GM23338 (cell line): ENCODE measurements at regions not wholly inside any gene's neighbourhood (a gene's known extent, or its start where the extent isn't known, plus 50 kb on each side); places are given as distances from the start of the nearest gene placed in this dataset.

Source experiments
- ATAC-seq: fragments of 200-7000 bp; cut with Tn5 transposase; 3 replicates; pipeline ENCODE4 v1.9.1; 2020
- DNase-seq: peaks from one replicate; pipeline ENCODE4 v3.0.0-alpha.2; 2015; ENCODE audit warnings: low spot score
- H2AFZ ChIP-seq: fragments of 200-600 bp; sonication (generic); 2 replicates; pipeline ENCODE4 v1.8.0; 2016; ENCODE audit warnings: antibody characterized with exemption, mild to moderate bottlenecking, moderate library complexity
- H3F3A ChIP-seq: fragments of 200-600 bp; sonication (generic); replicated peaks from 2 replicates; pipeline ENCODE4 v1.8.0; 2017; ENCODE audit warnings: antibody characterized with exemption, mixed run types, low read depth
- H3K27ac ChIP-seq: fragments of 200-600 bp; sonication (generic); 2 replicates; pipeline ENCODE4 v1.6.1; 2016; ENCODE audit warnings: low read depth
- H3K27me3 ChIP-seq: fragments of 200-600 bp; sonication (generic); 2 replicates; pipeline ENCODE4 v1.8.0; 2016; ENCODE audit warnings: mild to moderate bottlenecking, mixed run types, moderate library complexity; ENCODE audit not compliant: insufficient read depth
- H3K36me3 ChIP-seq: fragments of 200-600 bp; sonication (generic); 2 replicates; pipeline ENCODE4 v1.8.0; 2016; ENCODE audit warnings: mild to moderate bottlenecking; ENCODE audit not compliant: insufficient read depth
- H3K4me1 ChIP-seq: fragments of 200-600 bp; sonication (generic); 2 replicates; pipeline ENCODE4 v1.8.0; 2016; ENCODE audit warnings: mild to moderate bottlenecking, moderate library complexity; ENCODE audit not compliant: insufficient read depth
- H3K4me2 ChIP-seq: fragments of 200-600 bp; sonication (generic); 2 replicates; pipeline ENCODE4 v1.7.1; 2017; ENCODE audit warnings: mixed run types
- H3K4me3 ChIP-seq: fragments of 200-600 bp; sonication (generic); 2 replicates; pipeline ENCODE4 v1.6.1; 2016; ENCODE audit warnings: mixed run types
- H3K79me2 ChIP-seq: fragments of 200-600 bp; sonication (generic); replicated peaks from 2 replicates; pipeline ENCODE4 v1.8.0; 2017; ENCODE audit warnings: mild to moderate bottlenecking; ENCODE audit not compliant: insufficient read depth
- H3K9me2 ChIP-seq: fragments of 200-600 bp; sonication (generic); 2 replicates; pipeline ENCODE4 v1.8.0; 2017; ENCODE audit not compliant: insufficient read depth
- H4K20me1 ChIP-seq: fragments of 200-600 bp; sonication (generic); replicated peaks from 2 replicates; pipeline ENCODE4 v1.8.0; 2017; ENCODE audit warnings: mild to moderate bottlenecking; ENCODE audit not compliant: insufficient read depth
- H3K27ac Mint-ChIP-seq: 2 replicates; pipeline ENCODE4 v1.8.0; 2020; ENCODE audit warnings: inconsistent platforms, mild to moderate bottlenecking, moderate library complexity, mixed read lengths
- H3K27me3 Mint-ChIP-seq: 3 replicates; pipeline ENCODE4 v1.8.0; 2022; ENCODE audit warnings: low read depth, mild to moderate bottlenecking, moderate library complexity, mixed read lengths, inconsistent platforms; ENCODE audit not compliant: insufficient read depth, poor library complexity
- H3K36me3 Mint-ChIP-seq: 3 replicates; pipeline ENCODE4 v1.8.0; 2021; ENCODE audit warnings: low read depth, mild to moderate bottlenecking, inconsistent platforms, moderate library complexity, mixed read lengths
- H3K4me1 Mint-ChIP-seq: 3 replicates; pipeline ENCODE4 v1.8.0; 2020; ENCODE audit warnings: mild to moderate bottlenecking, inconsistent platforms, mixed read lengths
- H3K4me3 Mint-ChIP-seq: 3 replicates; pipeline ENCODE4 v1.8.0; 2021; ENCODE audit warnings: moderate library complexity, mild to moderate bottlenecking, inconsistent platforms, mixed read lengths
- H3K9me3 Mint-ChIP-seq: 3 replicates; pipeline ENCODE4 v1.8.0; 2020; ENCODE audit warnings: moderate library complexity, mild to moderate bottlenecking, inconsistent platforms, mixed read lengths
- EZH2 ChIP-seq: fragments of 200-600 bp; sonication (generic); IDR thresholded peaks from one replicate; pipeline ENCODE4 v1.8.0; 2017; ENCODE audit warnings: antibody characterized with exemption, mild to moderate bottlenecking, low read depth; ENCODE audit not compliant: unreplicated experiment
- JUNB ChIP-seq: IDR thresholded peaks from one replicate; pipeline ENCODE4 v1.6.1; 2016; ENCODE audit warnings: antibody characterized with exemption; ENCODE audit not compliant: unreplicated experiment
- NANOG ChIP-seq: IDR thresholded peaks from 2 replicates; pipeline ENCODE4 v1.6.1; 2016; ENCODE audit warnings: antibody characterized with exemption, borderline replicate concordance
- POLR2AphosphoS5 ChIP-seq: IDR thresholded peaks from 2 replicates; pipeline ENCODE4 v1.6.1; 2016; ENCODE audit warnings: antibody characterized with exemption, low read depth
- STAT1 ChIP-seq: IDR thresholded peaks from one replicate; pipeline ENCODE4 v1.6.1; 2016; ENCODE audit warnings: antibody characterized with exemption; ENCODE audit not compliant: unreplicated experiment
- ZNF331 ChIP-seq: fragments of 250-450 bp; sonication (Bioruptor Pico); IDR thresholded peaks from 2 replicates; pipeline ENCODE4 v1.5.0; 2020; ENCODE audit warnings: low read depth, mild to moderate bottlenecking, moderate library complexity
- TF ChIP-seq, protein P1 (sequence below): IDR thresholded peaks from 2 replicates; pipeline ENCODE4 v1.6.1; 2016; ENCODE audit warnings: antibody characterized with exemption
- TF ChIP-seq, protein P2 (sequence below): IDR thresholded peaks from one replicate; pipeline ENCODE4 v1.6.1; 2018; ENCODE audit warnings: antibody characterized with exemption; ENCODE audit not compliant: unreplicated experiment
- TF ChIP-seq, protein P3 (sequence below): fragments of 250-450 bp; sonication (Bioruptor Pico); IDR thresholded peaks from 2 replicates; pipeline ENCODE4 v1.5.0; 2020; ENCODE audit warnings: mild to moderate bottlenecking, moderate library complexity

DNA sequence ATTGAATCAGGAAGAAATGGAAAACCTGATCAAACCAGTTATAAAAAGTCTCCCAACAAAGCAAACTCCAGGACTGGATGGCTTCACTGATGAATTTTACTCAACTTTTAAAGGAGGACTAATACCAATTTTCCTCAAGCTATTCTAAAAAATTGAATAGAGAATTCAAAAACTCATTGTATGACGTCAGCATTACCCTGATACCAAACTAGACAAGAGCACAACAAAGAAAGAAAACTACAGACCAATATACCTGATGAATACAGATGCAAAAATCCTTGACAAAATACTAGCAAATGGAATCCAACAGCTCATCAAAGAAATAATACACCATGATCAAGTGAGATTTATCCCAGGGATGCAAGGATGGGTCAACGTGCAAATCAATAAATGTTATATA, 172.9 kb downstream of the FNDC1 start (continued):
- TF ChIP-seq, protein P1, sequence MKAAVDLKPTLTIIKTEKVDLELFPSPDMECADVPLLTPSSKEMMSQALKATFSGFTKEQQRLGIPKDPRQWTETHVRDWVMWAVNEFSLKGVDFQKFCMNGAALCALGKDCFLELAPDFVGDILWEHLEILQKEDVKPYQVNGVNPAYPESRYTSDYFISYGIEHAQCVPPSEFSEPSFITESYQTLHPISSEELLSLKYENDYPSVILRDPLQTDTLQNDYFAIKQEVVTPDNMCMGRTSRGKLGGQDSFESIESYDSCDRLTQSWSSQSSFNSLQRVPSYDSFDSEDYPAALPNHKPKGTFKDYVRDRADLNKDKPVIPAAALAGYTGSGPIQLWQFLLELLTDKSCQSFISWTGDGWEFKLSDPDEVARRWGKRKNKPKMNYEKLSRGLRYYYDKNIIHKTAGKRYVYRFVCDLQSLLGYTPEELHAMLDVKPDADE = no peak
- TF ChIP-seq JUNB (no peak), NANOG (no peak), STAT1 (no peak), ZNF331 (CRISPR knock-in tag) (no peak)

DNA sequence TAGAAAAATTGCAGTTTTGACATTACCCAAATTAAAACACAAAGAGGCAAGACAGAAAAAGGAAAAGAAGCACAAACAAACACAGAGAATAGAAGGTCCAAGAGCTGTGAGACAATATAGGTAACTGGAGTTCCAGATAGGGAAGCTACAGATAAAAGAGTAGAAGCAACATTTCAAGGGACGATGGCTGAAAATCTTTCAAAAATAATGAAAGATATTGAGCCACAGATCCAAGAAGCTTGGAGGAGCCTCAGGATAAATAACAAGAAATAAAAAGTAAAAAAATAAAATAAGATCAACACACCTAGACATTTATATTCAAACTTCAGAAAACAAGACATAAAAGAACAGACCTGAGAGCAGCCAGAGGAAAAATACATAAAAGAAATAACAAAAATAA, 164.9 kb downstream of the FNDC1 start:
- no peak overlapping the region for H3K27ac Mint-ChIP-seq
- H3K4me3 Mint-ChIP-seq = no peak overlapping the region
- no peak overlapping the region for H3K4me3 ChIP-seq
- peaks cover 21% of the 10 kb centered on the region for H3K9me3 Mint-ChIP-seq
- H3K4me2 ChIP-seq = no peak overlapping the region
- H3K36me3 ChIP-seq = no peaks in the 10 kb centered on the region; the same call in 1 of the 2 replicates
- H3K9me2 ChIP-seq = no peaks in the 10 kb centered on the region
- peaks cover 3% of the 10 kb centered on the region for H3K27me3 Mint-ChIP-seq
- no peaks in the 10 kb centered on the region for H4K20me1 ChIP-seq
- TF ChIP-seq, protein P1 = no peak
- TF ChIP-seq, protein P2, sequence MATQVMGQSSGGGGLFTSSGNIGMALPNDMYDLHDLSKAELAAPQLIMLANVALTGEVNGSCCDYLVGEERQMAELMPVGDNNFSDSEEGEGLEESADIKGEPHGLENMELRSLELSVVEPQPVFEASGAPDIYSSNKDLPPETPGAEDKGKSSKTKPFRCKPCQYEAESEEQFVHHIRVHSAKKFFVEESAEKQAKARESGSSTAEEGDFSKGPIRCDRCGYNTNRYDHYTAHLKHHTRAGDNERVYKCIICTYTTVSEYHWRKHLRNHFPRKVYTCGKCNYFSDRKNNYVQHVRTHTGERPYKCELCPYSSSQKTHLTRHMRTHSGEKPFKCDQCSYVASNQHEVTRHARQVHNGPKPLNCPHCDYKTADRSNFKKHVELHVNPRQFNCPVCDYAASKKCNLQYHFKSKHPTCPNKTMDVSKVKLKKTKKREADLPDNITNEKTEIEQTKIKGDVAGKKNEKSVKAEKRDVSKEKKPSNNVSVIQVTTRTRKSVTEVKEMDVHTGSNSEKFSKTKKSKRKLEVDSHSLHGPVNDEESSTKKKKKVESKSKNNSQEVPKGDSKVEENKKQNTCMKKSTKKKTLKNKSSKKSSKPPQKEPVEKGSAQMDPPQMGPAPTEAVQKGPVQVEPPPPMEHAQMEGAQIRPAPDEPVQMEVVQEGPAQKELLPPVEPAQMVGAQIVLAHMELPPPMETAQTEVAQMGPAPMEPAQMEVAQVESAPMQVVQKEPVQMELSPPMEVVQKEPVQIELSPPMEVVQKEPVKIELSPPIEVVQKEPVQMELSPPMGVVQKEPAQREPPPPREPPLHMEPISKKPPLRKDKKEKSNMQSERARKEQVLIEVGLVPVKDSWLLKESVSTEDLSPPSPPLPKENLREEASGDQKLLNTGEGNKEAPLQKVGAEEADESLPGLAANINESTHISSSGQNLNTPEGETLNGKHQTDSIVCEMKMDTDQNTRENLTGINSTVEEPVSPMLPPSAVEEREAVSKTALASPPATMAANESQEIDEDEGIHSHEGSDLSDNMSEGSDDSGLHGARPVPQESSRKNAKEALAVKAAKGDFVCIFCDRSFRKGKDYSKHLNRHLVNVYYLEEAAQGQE = no peak
- TF ChIP-seq EZH2 (no peak), POLR2AphosphoS5 (no peak)
- TF ChIP-seq, protein P3, sequence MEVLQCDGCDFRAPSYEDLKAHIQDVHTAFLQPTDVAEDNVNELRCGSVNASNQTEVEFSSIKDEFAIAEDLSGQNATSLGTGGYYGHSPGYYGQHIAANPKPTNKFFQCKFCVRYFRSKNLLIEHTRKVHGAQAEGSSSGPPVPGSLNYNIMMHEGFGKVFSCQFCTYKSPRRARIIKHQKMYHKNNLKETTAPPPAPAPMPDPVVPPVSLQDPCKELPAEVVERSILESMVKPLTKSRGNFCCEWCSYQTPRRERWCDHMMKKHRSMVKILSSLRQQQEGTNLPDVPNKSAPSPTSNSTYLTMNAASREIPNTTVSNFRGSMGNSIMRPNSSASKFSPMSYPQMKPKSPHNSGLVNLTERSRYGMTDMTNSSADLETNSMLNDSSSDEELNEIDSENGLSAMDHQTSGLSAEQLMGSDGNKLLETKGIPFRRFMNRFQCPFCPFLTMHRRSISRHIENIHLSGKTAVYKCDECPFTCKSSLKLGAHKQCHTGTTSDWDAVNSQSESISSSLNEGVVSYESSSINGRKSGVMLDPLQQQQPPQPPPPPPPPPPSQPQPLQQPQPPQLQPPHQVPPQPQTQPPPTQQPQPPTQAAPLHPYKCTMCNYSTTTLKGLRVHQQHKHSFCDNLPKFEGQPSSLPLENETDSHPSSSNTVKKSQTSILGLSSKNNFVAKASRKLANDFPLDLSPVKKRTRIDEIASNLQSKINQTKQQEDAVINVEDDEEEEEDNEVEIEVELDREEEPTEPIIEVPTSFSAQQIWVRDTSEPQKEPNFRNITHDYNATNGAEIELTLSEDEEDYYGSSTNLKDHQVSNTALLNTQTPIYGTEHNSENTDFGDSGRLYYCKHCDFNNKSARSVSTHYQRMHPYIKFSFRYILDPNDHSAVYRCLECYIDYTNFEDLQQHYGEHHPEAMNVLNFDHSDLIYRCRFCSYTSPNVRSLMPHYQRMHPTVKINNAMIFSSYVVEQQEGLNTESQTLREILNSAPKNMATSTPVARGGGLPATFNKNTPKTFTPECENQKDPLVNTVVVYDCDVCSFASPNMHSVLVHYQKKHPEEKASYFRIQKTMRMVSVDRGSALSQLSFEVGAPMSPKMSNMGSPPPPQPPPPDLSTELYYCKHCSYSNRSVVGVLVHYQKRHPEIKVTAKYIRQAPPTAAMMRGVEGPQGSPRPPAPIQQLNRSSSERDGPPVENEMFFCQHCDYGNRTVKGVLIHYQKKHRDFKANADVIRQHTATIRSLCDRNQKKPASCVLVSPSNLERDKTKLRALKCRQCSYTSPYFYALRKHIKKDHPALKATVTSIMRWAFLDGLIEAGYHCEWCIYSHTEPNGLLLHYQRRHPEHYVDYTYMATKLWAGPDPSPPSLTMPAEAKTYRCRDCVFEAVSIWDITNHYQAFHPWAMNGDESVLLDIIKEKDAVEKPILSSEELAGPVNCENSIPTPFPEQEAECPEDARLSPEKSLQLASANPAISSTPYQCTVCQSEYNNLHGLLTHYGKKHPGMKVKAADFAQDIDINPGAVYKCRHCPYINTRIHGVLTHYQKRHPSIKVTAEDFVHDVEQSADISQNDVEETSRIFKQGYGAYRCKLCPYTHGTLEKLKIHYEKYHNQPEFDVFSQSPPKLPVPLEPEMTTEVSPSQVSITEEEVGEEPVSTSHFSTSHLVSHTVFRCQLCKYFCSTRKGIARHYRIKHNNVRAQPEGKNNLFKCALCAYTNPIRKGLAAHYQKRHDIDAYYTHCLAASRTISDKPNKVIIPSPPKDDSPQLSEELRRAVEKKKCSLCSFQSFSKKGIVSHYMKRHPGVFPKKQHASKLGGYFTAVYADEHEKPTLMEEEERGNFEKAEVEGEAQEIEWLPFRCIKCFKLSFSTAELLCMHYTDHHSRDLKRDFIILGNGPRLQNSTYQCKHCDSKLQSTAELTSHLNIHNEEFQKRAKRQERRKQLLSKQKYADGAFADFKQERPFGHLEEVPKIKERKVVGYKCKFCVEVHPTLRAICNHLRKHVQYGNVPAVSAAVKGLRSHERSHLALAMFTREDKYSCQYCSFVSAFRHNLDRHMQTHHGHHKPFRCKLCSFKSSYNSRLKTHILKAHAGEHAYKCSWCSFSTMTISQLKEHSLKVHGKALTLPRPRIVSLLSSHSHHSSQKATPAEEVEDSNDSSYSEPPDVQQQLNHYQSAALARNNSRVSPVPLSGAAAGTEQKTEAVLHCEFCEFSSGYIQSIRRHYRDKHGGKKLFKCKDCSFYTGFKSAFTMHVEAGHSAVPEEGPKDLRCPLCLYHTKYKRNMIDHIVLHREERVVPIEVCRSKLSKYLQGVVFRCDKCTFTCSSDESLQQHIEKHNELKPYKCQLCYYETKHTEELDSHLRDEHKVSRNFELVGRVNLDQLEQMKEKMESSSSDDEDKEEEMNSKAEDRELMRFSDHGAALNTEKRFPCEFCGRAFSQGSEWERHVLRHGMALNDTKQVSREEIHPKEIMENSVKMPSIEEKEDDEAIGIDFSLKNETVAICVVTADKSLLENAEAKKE (CRISPR knock-in tag) = no peak
- no peaks in the 10 kb centered on the region for H3K4me1 ChIP-seq
- DNase-seq (no peak), ATAC-seq (no peak)
- no peaks in the 10 kb centered on the region for H3K79me2 ChIP-seq
- H3K27me3 ChIP-seq = no peaks in the 10 kb centered on the region
- H2AFZ ChIP-seq = no peak overlapping the region
- no peaks in the 10 kb centered on the region for H3K4me1 Mint-ChIP-seq
- no peak overlapping the region for H3K27ac ChIP-seq
- H3K36me3 Mint-ChIP-seq = peaks cover 3% of the 10 kb centered on the region
- H3F3A ChIP-seq = no peaks in the 10 kb centered on the region
